ENCODE measurements at regions not wholly inside any gene's neighbourhood (a gene's known extent, or its start where the extent isn't known, plus 50 kb on each side); places are given as distances from the start of the nearest gene placed in this dataset.
"Not testable (repeated sequence)": the region's sequence is repeated elsewhere in the genome, so short reads cannot be mapped to it uniquely, and the experiment has no call there.

DNA sequence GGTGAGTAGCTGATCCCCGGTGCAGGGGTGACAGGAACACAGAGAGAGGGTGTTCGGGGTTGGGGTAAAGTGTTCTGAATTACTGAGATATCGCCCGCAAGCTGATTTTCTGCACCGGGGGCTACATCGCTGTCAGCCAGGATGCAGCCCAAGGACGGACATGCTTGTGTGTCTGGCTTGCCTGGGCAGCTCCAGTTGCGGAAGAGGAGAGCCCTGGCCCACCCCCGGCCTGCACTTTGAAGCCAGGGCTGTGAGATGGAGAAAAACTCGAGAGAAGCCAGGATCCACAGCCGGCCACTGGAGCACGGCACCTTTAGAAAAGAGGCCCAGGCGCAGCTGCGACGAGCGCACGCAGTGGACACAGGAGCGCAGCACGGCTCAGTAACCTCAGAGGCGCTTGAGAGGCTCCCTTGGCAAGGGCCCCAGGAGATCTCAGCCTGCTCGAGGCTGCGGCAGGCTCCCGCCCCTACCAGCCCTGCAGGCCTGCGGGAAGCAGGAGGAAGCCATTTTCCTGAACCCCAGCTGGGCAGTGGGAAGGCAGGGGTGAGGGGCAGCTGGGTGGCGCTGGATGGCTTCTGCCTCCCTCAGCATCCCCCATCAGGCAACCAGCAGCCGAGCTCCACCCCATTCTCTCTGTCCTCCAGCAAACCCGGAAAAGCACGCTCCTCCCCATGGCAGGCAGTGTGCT lies 59.2 kb downstream of the C9orf50 start:
- DNase-seq = no peak

DNA sequence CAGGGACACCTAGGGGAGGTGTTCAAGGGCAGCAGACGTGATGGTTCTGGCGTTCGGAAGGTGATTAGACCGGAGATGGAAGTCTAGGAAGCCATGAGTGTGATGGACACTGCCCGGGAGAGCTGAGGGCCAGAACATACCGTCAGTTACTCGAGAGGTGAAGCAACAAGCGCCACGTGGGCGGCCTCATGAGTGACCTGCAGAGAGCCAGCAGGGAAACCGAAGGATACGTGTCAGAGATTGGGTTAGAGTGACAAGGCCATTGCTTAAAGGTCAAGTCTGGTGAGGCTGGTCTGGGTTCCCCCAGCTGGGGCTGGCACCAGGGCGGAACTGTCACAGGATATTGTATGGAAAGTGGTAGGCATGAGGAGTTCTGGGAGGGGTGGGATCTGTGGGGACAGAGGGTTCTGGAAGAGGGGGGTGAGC lies 60.0 kb downstream of the C9orf50 start:
- no peak for DNase-seq

GRCh38 chr9:129559506-129559881 lies 61.4 kb downstream of the C9orf50 start:
- DNase-seq = no peak

- no peak for DNase-seq
Observed at GRCh38 chr9:129558551-129559505, 62.1 kb downstream of the C9orf50 start.

GRCh38 chr9:129558063-129558550 lies 62.8 kb downstream of the C9orf50 start:
- DNase-seq = no peak

GRCh38 chr9:129557192-129558036 lies 63.5 kb downstream of the C9orf50 start:
- DNase-seq = no peak

DNA sequence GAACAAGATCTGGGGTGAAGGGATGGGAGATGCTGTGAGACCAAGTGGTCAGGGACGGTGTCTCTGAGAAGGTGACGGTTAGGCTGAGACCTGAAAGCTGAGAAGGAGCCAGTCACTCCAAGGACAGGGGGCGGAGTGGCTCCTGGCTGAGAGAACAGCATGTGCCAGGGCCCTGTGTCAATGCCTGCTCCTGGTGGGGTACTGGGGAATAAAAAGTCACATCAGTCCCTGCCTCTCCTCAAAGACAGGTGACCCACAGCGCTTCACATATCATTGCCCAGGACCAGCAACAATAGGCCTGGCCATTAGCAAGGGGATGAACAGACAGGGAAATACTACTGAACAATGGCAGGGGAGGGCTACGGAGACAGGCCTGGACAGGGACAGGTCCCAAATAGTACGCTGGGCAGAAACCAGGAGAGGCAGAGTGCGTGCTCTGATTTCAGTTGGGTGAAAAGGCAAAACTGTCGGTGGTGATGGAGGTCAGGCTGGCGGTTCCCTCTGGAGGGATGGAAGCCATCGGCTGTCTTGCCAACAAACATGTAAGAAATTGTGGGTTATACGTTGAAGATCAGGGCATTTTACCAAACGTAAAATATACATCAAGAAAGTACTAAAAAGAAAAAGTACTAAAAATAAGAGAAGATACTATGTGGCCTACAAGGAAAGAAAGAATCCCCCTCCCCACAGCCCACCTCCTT lies 64.3 kb downstream of the C9orf50 start:
- no peak for DNase-seq

GRCh38 chr9:129555512-129556215 lies 65.2 kb downstream of the C9orf50 start:
- DNase-seq = no peak

DNA sequence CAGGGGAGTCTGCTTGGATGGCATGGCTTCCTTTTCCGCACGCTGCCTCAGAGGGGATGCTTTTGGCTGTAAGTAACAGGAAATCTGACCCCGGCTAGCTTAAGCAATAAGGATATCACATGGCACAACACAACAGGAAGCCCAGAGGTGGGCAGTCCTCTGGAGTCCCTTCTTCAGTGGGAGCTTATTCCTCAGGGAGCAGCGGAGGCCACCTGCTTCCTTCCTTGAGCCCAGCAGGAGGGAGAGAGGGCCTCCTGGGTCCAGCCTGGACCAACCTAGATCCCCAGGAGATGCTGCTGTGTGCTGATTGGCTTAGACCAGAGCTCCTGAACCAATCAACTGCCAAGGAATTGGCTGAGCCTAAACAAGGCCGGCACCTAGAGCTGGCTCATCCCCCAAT lies 66.3 kb downstream of the C9orf50 start:
- no peak for DNase-seq

DNA sequence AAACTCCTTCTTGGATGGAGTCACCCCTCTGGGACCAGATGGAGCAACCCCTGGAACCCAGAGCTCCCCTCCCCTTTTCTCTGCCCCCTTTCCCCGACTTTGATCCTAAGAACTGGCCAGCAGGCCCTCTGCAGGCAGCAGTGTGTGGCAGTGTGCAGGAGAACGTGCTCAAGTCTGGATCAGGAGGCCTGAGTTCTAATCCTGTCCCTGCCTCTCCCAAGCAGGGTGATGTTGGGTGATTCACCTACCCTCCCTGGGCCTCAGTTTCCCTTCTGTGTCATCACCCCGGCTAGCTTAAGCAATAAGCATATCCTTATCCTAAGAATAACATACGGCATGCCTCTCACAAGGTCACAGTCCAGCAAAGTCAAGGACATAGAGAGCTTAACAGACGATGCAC lies 67.6 kb downstream of the C9orf50 start:
- no peak for DNase-seq

DNA sequence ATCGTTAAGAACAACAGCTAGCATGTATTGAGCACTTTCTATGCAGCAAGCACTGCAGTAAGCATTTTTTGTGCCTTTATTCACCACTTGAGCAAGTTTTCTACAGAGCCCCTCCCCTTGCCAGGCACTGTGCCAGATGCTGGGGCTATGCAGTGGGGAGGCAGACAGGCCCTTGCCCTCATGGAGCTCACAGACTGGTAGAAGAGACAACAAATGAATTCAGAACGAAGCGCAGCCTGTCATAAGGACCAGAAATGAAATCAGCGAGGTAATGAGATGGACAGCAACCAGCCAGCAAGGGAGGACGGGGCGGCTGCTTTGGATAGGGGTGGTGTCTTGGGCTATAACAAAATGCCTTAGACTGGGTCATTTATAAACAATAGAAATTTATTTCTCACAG lies 68.8 kb downstream of the C9orf50 start:
- DNase-seq = no peak

- DNase-seq = no peak
Observed at GRCh38 chr9:129551393-129551973, 69.4 kb downstream of the C9orf50 start.

DNA sequence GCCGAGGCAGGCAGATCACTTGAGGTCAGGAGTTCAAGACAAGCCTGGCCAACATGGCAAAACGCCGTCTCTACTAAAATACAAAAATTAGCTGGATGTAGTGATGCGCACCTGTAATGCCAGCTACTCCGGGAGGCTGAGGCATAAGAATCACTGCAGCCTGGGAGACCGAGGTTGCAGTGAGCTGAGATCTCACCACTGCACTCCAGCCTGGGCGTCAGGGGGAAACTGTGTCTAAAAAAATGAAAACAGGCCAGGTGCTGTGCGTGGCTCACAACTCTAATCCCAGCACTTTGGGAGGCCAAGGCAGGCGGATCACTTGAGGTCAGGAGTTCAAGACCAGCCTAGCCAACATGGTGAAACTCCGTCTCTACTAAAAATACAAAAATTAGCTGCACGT lies 69.9 kb downstream of the C9orf50 start:
- DNase-seq = not testable (repeated sequence)

- no peak for DNase-seq
Observed at GRCh38 chr9:129550199-129550839, 70.6 kb downstream of the C9orf50 start.

- no peak for DNase-seq
Observed at GRCh38 chr9:129549684-129550083, 71.2 kb downstream of the C9orf50 start.

DNA sequence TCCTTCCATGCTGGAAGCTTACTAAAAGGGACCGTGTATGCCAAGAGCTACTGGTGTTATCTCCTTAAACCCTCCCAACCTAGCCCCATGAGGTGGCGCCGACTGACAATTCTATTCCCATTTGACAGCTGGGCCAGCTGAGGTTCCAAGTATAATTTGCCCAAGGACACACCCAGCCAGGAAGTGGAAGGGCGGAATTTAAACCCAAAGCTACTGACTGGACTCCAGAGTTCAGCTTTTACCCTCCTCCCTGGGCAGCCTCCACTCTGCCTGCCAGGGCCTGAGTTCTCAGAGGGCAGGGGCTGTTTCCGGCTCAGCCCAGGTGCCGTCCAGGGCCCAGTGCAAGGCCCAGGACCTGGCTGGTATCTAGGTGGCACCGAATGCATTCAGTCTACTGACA lies 71.8 kb downstream of the C9orf50 start:
- no peak for DNase-seq

DNA sequence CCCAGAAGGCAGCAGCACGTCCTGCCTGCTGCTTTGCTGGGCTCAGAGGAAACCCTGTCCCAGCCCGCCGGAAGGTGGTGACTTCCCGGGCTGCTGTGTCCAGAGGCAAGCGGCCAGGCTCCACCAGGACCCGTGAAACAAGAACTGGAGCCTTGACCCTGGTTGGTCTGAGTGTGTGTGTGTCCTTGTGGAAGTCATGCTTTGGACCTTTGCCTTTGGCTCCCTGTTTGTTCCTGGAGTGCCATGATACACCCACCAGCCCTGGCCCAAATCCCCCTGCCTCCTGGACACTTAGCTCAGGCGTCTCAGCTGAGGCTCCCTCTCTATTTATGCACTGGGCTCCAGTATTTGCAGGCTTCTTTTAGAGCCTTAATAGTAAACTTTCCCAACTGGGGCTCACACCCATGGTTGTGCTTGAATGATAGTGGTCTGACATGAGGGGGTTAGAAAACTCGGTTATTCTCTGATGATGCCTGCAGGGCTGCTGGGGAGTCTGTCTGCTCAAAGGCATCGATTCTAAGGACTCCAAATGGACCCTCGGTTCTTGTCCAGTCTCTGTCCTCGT lies 72.2 kb downstream of the C9orf50 start:
- DNase-seq = no peak

GRCh38 chr9:129547869-129548570 lies 72.9 kb downstream of the C9orf50 start:
- no peak for DNase-seq

- DNase-seq = no peak
Observed at GRCh38 chr9:129547063-129547462, 73.8 kb downstream of the C9orf50 start.

GRCh38 chr9:129545876-129546275 lies 75.0 kb downstream of the C9orf50 start:
- DNase-seq = not testable (repeated sequence)

All from CD4-positive, alpha-beta T cell treated with Interleukin-15 for 1 hour (primary cell).